Fibroblast of skin of back (primary cell): ENCODE measurements at regions not wholly inside any gene's neighbourhood (a gene's known extent, or its start where the extent isn't known, plus 50 kb on each side); places are given as distances from the start of the nearest gene placed in this dataset.
"Not testable (repeated sequence)": the region's sequence is repeated elsewhere in the genome, so short reads cannot be mapped to it uniquely, and the experiment has no call there.

Experiments used
- DNase-seq: peaks from one replicate; pipeline ENCODE4 v3.0.0-alpha.2; 2013

DNA sequence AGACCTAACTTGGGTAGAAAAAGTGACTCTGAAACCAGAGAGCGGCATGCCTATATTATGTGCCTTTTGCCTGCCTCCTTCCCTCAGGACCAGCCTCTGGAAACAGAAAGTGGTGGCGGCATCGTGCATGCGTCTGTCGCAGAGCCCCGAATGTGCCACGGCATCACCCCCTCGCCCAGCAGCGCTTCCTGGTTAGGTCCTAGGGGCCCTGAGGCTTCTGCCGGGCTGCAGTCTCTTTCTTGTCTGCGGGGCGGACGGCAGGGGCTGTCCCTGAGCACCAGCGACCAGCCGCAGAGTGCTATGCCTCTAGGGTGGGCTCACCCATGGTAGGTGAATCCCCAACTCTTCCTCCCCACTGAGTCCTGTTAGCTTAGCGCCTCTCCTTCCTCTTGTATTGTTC lies 68.7 kb downstream of the VSIG4 start:
- DNase-seq, result no peak

DNA sequence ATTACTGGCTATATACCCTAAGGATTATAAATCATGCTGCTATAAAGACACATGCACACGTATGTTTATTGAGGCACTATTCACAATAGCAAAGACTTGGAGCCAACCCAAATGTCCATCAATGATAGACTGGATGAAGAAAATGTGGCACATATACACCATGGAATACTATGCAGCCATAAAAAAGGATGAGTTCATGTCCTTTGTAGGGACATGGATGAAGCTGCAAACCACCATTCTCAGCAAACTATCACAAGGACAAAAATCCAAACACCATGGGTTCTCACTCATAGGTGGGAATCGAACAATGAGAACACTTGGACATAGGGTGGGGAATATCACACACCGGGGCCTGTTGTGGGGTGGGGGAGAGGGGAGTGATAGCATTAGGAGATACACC lies 72.7 kb downstream of the VSIG4 start:
- not testable (repeated sequence) for DNase-seq

DNA sequence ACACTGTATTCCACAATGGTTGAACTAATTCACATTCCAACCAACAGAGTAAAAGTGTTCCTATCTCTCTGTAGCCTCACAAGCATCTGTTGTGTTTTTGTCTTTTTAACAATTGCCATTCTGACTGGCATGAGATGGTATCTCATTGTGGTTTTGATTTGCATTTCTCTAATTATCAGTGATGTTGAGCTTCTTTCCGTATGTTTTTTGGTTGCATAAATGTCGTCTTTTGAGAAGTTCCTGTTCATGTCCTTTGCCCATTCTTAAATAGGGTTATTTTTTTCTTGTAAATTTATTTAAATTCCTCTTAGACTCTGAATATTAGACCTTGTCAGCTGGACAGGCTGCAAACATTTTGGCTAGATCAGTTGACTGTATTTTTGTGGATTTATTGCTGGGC lies 78.2 kb downstream of the VSIG4 start:
- DNase-seq, result no peak

DNA sequence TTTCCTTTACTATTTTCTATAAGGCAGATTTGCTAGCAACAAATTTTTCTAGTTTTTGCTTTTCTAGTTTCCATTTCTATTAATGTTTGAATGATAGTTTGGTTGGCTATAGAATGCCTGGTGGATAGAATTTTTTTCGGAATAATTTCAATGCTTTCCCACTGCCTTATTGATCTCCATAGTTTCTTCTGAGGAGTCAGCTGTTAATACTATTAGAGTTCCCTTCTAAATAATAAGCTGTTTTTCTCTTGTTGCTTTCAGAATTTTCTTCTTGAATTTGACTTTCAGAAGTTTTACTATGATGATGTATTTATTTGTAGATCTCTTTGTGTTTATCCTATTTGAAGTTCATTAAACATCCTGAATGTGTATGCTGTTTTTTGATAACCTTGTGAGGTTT lies 91.8 kb downstream of the VSIG4 start:
- DNase-seq, result no peak

DNA sequence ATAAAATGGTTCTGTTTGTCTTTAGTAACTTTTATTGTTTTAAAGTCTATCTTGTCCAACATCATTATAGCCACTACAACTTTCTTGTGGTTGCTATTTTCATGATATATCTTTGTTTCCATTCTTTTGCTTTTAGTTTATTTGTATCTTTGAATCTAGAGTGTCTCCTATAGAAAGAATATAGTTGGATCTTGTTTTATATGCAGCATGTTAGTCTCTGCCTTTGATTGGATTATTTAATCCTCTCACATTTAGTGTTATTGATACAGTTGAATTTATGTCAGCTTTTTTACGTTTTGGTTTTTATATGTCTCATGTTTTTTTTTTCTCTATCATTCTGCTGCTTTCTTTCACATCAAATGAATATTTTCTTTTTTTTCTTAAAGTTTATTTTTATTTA lies 98.1 kb downstream of the VSIG4 start:
- DNase-seq, result no peak

DNA sequence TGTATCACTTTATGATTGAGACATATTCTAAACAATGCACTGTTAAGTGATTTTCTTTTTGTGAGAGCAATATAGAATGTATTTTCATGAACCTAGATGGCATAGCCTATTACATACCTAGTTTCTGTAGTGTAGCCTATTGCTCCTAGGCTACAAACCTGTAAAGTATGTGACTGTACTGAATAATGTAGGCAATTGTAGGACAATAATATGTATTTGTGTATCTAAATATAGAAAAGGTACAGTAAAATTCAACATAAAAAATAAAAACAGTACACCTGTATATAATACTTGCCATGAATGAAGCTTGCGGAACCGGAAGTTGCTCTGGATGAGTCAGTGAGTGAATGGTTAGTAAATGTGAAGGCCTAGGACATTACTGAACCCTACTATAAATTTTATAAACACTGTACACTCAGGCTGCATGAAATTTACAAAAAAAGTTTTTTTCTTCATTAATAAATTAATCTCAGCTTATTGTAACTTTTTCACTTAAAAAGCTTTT lies 106.7 kb downstream of the VSIG4 start:
- DNase-seq, result no peak

DNA sequence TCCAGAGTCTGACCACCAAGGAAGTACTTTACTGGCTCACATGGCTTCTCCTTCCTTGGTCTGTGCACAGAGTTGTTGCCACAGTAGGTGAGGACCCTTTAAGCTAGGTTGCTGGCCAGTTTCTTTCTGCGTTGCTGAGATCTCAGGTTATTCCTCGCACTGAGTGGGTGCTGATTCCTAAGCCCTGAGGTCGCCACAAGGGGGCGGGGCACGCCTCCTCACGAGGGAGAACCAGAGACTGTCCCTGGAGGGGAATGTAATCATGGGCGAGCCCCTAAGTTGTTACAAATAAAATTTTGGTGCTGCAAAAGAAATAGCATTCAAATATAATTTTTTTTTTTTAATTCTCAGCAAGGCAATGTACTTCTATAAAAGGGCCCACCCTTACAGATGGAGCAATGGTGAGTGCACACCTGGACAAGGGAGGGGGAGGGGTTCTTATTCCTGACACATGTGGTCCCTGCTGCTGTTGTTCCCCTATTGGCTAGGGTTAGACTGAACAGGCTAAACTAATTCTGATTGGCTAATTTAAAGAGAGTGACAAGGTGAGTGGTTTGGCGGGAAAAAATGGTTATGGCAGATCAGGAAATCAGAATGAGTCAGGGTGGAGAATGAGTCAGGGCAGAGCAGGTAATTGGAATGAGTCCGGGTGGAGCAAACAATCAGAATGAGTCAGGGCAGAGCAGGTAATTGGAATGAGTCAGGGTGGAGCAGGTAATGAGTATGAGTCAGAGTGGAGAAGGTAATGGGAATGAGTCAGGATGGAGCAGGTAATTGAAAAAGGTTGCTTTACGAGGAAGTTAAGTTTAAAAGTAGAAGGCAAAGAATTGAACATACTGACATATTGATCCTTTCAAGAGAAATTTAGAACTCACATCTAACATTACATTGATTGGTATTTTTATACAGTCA lies 107.5 kb downstream of the VSIG4 start:
- DNase-seq, result no peak

DNA sequence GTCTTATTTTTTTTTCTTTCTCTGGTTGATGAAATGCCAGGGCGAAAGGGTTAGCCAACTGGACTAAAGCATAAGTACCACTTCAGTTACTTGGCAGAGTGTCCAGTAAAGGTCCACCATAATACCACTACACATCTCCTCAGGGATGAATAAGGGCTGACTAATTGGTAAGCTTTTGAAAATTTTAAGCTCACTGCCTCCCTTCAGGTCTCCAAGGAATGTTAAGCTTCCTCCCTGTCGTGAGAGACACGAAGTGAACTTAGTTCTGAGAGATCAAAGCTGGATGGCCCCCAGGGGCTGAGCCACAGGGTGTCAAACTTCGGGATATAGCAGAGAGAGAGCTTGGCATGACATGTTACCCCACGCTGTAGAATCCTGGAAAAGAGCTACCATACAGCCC lies 111.4 kb downstream of the VSIG4 start:
- DNase-seq, result no peak

DNA sequence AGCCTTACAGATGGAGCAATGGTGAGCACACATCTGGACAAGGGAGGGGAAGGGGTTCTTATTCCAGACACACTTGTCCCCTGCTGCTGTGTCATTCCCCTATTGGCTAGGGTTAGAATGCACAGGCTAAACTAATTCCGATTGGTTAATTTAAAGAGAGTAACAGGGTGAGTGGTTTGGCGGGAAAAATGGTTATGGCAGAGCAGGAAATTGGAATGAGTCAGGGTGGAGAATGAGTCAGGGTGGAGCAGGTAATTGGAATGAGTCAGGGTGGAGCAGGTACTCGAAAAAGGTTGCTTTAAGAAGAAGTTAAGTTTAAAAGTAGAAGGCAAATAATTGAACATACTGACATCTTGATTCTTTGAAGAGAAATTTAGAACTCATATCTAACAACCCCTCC lies 112.5 kb downstream of the VSIG4 start:
- DNase-seq, result not testable (repeated sequence)

DNA sequence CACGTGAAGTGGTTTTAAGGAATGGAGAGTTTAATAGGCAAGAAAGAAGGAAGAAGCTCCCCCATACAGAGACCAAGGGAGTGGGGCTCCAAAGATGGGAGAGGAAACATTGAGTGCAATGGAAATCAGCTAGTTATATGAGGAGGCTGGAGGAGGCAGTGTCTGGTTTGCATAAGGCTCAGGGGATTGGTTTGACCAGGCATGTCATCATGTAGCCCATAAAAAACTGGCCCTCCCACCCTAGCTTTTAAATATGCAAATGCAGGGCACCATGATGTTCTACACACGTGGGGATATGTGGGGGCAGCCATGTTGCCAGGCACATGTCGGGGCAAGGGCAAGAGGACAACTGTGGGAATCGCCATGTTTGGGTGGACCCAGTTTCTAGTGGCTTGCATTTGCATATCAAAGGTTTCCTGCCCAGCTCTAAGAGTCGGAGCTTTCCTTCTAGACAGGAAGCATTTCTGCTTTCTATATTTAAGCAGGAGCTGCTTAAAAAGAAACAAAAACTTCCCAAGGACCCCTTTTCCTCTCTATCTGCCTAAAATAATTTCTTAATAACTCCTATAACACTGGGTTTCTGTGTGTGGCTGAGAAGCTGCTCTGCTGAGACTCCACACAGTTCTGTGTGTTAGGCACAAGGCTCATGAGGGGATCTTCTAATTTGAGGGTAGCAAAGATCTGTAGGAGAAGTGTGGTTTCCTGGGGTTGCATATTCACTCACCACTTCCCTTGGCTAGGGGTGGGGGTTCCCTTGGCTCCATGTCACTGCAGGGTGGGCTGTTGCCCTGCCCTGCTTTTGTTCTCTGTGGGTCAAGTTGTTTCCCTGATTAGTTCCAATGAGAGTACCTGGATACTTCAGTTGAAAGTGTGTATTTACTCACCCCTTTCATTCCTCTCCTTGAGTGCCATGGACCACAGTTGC lies 113.5 kb downstream of the VSIG4 start:
- no peak for DNase-seq

DNA sequence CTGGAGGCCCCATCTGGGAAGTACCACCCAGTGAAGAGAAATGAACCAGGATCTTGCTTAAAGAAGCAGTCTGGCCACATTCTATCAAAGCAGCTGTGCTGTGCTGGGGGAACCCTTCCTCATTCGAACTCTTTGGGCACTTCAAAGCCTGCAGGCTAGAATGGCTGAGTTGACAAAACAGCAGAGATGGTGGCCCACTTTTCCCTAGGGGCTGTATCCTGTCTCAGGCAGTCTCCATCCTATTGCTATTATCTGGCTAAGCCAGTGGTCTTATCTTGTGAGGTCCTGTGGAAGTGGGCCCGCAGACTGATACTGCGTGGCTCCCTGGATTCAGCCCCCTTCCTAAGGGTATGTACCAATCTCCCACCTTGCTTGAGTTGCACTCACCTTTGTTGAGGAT lies 114.3 kb downstream of the VSIG4 start:
- DNase-seq, result no peak

DNA sequence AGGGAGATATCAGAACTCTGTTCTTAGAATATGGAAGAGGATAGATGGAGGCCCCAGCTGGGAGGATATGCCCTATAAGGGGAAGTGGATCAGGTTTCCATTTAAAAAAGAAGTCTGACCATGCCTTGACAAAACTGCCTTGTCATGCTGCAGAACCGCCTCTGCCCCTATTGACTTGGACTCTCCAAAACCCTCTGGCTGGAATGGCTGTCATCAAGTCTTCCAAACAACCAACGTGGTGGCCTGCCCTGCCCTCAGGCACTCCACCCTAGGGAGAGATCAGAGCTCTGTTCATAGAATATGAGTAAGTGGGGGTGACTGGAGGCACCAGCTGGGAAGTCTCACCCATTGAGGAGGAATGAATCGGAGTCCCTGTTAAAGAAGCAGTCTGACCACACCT lies 114.9 kb downstream of the VSIG4 start:
- DNase-seq, result no peak

DNA sequence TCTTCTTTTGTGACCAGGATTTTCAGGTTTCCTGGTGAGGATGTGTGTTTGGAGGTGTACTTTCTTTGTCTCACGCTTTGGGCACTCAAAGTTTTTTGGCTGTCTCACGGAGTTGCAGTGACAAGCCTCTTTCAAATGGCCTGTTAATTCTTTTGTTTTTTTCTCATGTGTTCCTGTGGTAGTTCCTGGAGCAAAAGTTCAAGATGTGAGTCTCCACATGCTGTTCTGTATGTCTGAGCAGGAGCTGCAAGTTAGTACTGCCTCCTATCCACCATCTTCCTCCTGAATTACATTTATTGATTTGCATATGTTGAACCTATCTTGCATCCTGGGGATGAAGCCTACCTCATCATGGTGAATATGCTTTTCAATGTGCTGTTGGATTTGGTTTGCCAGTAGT lies 118.5 kb downstream of the VSIG4 start:
- DNase-seq, result no peak

DNA sequence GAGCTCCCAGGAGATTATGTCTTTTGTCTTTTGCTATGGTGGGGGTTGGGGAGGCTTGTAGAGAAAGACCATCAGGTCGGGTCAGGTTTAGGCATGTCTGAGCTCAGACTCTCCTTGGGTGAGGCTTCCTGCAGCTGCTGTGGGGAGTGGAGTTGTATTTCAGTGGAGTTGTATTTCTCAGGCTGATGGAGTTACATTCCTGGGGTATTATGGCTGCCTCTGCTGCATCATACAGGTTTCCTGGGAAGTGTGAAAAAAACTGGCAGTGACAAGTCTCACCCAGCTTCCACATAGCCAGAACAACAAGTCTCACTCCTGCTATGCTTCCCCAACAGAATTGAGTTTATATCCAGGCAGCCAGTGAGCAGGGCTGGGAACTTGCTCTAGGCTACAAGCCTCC lies 119.3 kb downstream of the VSIG4 start:
- no peak for DNase-seq

DNA sequence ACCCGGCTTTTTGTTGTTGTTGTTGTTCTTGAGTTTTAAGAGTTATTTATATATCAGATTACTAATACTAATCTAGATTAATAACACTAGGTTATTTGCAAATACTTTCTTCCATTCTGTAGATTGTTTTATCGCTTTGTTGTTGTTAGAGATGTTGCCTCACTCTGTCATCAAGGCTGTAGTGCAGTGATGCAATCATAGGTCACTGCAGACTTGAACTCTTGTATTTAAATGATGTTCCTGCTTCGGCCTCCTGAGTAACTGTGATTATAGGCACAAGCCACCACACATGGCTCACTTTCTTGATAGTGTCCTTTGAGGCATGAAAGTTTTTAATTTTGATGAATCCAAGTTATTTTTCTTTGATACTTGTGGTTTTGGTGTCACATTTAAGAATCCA lies 129.0 kb downstream of the VSIG4 start:
- DNase-seq, result no peak

DNA sequence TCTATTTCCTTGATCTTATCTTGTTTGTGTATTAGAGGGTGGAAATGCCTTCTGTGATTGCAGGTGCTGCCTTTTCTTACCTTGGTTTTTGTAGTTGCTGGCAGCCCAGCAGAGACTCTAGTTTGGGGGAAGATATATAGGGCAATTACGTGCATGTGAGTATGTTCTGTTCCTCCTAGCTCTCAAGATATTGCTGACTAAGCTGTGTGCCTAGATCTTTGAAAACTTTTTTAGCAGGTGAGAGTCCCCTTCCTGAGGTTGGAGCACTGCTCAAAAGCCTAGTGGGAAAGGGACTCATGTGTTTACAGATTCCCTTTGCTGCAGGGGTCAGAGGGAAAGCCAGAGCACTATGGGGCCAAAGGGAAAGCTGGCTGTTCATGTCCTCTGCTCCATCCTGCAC lies 136.1 kb downstream of the VSIG4 start:
- DNase-seq, result no peak

DNA sequence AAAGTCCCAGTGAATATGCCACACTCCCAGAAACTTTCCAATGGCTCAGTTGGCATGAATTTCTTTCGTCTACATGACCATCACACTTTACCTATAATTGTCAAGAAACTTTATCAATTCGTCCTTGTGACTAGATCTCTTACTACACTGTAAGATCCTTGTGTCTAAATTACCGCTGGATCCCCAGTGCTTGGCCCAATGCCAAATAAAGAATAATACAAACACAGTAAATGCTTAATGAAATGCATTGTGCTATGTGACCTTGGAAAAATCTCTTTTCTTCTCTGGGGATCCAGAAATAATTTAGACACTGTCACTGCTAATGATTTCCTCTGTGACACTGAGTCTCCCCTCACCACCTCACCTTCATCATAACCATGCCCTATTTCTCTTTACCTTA lies 137.9 kb downstream of the VSIG4 start:
- no peak for DNase-seq

DNA sequence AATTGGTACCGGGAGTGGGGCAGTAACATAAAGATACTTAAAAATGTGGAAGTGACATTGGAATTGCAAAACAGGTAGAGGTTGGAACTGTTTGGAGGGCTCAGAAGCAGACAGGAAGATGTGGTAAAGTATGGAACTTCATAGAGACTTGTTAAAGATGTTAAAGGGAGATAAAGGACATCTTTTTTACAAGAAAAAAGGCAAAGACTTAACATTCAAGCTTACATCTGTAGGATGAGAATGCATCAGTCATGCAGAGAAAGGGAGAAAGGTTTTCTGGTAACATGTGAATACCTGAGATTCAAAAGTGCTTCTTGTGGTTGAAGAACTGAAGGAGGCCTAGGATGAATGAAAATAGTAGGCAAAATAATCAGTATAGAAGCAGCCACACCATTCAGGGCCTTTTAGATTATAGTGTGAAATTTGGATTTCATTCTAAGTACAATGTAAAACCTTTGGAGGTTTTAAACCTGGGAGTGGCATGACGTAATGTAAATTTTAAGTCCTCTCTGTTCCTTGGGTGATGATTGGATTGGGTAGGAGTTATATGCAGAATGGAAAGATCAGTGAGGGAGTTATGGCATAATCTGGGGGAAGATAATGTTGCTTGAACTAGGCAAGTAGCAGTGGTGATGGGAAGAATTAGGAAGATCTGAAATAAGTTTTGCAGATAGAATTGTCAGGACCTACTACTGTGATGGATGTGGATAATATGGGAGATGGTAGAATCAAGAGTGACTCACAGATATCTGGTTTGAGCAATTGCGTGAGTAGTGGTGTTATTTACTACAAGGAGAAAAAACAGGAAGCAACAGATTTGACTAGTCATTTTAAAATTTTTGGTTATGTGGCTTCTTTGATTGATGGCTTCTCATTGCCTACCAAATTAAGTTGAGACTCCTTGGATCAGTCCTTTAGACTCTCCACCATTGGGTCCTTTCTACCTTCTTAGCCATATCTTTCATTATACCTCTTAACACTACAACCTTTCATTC lies 138.7 kb downstream of the VSIG4 start:
- DNase-seq, result no peak

DNA sequence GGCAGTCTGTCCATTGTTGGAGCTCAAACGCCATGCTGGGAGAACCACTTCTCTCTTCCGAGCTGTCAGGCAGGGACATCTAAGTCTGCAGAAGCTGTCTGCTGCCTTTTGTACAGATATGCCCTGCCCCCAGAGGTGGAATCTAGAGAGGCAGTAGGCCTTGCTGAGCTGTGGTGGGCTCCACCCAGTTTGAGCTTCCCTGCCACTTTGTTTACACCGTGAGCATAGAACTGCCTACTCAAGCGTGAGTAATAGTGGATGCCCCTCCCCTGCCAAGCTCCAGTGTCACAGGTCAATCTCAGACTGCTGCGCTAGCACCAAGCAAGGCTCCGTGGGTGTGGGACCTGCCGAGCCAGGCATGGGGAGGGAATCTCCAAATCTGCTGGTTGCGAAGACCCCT lies 145.7 kb downstream of the VSIG4 start:
- DNase-seq, result no peak

DNA sequence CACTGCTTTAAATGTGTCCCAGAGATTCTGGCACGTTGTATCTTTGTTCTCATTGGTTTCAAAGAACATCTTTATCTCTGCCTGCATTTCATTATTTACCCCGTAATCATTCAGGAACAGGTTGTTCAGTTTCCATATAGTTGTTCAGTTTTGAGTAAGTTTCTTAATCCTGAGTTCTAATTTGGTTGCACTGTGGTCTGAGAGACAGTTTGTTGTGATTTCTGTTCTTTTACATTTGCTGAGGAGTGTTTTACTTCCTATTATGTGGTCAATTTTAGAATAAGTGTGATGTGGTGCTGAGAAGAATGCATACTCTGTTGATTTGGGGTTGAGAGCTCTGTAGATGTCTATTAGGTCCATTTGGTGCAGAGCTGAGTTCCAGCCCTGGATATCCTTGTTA lies 148.1 kb downstream of the VSIG4 start:
- not testable (repeated sequence) for DNase-seq

DNA sequence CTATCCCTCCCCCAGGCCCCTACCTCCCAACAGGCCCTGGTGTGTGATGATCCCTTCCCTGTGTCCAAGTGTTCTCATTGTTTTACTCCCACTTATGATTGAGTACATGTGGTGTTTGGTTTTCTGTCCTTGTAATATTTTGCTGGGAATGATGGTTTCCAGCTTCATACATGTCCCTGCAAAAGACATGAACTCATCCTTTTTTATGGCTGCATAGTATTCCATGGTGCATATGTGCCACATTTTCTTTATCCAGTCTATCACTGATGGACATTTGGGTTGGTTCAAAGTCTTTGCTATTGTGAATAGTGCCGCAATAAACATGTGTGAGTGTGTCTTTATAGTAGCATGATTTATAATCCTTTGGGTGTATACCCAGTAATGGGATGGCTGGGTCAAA lies 151.7 kb downstream of the VSIG4 start:
- DNase-seq, result not testable (repeated sequence)

DNA sequence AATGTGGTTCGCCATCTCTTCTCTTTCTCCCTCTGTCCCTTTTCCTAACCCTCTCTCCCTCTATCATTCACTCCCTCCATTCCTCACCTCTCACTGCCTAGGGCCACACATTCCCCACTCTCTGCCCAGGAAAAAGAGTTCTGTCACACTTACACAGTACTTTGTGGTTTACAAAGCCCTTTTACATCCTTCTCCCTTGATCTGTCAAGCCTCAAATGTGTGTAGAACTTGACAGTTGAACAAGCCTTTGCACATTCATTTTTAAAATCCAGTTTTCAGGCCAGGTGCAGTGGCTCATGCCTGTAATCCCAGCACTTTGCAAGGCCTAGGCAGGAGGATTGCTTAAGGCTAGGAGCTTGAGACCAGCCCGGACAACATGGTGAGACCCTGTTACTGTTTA lies 156.3 kb downstream of the VSIG4 start:
- no peak for DNase-seq
